GM12878 (cell line): ENCODE measurements at regions not wholly inside any gene's neighbourhood (a gene's known extent, or its start where the extent isn't known, plus 50 kb on each side); places are given as distances from the start of the nearest gene placed in this dataset.

Experiments
- ATAC-seq: fragments of 200-7000 bp; cut with Tn5 transposase; 3 replicates; pipeline ENCODE4 v1.9.1; 2020; ENCODE audit warnings: mild to moderate bottlenecking, moderate library complexity
- BruUV-seq: library from RNA; stranded (reverse); fragments of 400-500 nt; replicated peaks from 2 replicates; lab custom pipeline; 2021; lab: Mats Ljungman, UMichigan
- CTCF ChIA-PET: fragments of 300-600 bp; sonication (Branson Sonifier 250); formaldehyde crosslinking; extraction: SDS; loops from one replicate; lab custom pipeline; 2021; ENCODE audit warnings: inconsistent platforms; lab: Yijun Ruan, JAX
- POLR2A ChIA-PET: fragments of 350-600 bp; formaldehyde crosslinking; extraction: SDS; loops from one replicate; lab custom pipeline; 2021; ENCODE audit warnings: inconsistent platforms; lab: Charles Lee
- RAD21 ChIA-PET: fragments of 300-600 bp; sonication (Branson Sonifier 250); formaldehyde crosslinking; loops from one replicate; lab custom pipeline; 2023; ENCODE audit warnings: antibody characterized with exemption; ENCODE audit not compliant: unreplicated experiment; lab: Charles Lee
- SMC1A ChIA-PET: fragments of 300-600 bp; sonication (Branson Sonifier 250); formaldehyde crosslinking; loops from one replicate; lab custom pipeline; 2023; ENCODE audit not compliant: unreplicated experiment, uncharacterized antibody; lab: Charles Lee
- DNase-seq: peaks from one replicate; pipeline ENCODE4 v3.0.0-alpha.2; 2011; ENCODE audit warnings: low read depth, low spot score
- FAIRE-seq: peaks from 3 replicates; lab custom pipeline; 2011; peaks lifted over from hg19 to GRCh38; lab: Jason Lieb, UNC
- H2AFZ ChIP-seq: 2 replicates; pipeline ENCODE4 v1.6.0; 2011; ENCODE audit warnings: low read depth, low read length, control low read depth; ENCODE audit not compliant: control insufficient read depth
- H3K27ac ChIP-seq: 2 replicates; pipeline ENCODE4 v1.5.1; 2011; ENCODE audit warnings: control low read depth; ENCODE audit not compliant: control insufficient read depth, insufficient read depth
- H3K27me3 ChIP-seq, 2 experiments: replicated peaks in 1 of 2; 2 replicates each; pipeline versions ENCODE4 v1.6.0 to v1.6.1; 2011; ENCODE audit warnings: low read length in 1 of 2; ENCODE audit not compliant: control insufficient read depth in 2 of 2, insufficient read depth in 2 of 2
- H3K36me3 ChIP-seq, 2 experiments: 2 replicates each; pipeline ENCODE4 v1.5.1; 2011; ENCODE audit warnings: low read length in 1 of 2; ENCODE audit not compliant: control insufficient read depth in 2 of 2, insufficient read depth in 2 of 2
- H3K4me1 ChIP-seq: 2 replicates; pipeline ENCODE4 v1.6.1; 2011; ENCODE audit warnings: mild to moderate bottlenecking, low read length, moderate library complexity, mixed read lengths; ENCODE audit not compliant: control insufficient read depth, insufficient read depth
- H3K4me2 ChIP-seq: 2 replicates; pipeline ENCODE4 v1.6.0; 2011; ENCODE audit warnings: control low read depth; ENCODE audit not compliant: control insufficient read depth, insufficient read depth
- H3K4me3 ChIP-seq: fragments of 200-600 bp; sonication (generic); 2 replicates; pipeline ENCODE4 v1.5.1; 2016
- H3K79me2 ChIP-seq: 2 replicates; pipeline ENCODE4 v1.6.0; 2011; ENCODE audit warnings: low read length; ENCODE audit not compliant: control insufficient read depth, insufficient read depth
- H3K9ac ChIP-seq: 2 replicates; pipeline ENCODE4 v1.8.0; 2011; ENCODE audit warnings: low read length, control low read depth, mixed read lengths; ENCODE audit not compliant: control insufficient read depth, insufficient read depth
- H3K9me3 ChIP-seq: replicated peaks from 3 replicates; pipeline ENCODE4 v1.5.1; 2011; ENCODE audit warnings: mild to moderate bottlenecking, low read length; ENCODE audit not compliant: control insufficient read depth, insufficient read depth
- H4K20me1 ChIP-seq: 2 replicates; pipeline ENCODE4 v1.6.0; 2011; ENCODE audit not compliant: control insufficient read depth, insufficient read depth
- BCL11A ChIP-seq: IDR thresholded peaks from 2 replicates; pipeline ENCODE4 v1.6.1; 2011; ENCODE audit warnings: low read depth, low read length
- BRCA1 ChIP-seq: IDR thresholded peaks from 2 replicates; pipeline ENCODE4 v1.6.1; 2011; ENCODE audit warnings: low read depth, low read length, improper control_type of control experiment
- CTCF ChIP-seq, 3 experiments: IDR thresholded peaks in 2 of 3; conservative IDR thresholded peaks in 1 of 3; 2 replicates each; pipeline ENCODE4 v1.5.1; 2011; ENCODE audit warnings: low read depth in 3 of 3, low read length in 3 of 3, mild to moderate bottlenecking in 3 of 3, control low read depth in 2 of 3, moderate library complexity in 2 of 3, inconsistent platforms in 1 of 3, mixed read lengths in 1 of 3; ENCODE audit not compliant: control insufficient read depth in 2 of 3, insufficient read depth in 1 of 3; ENCODE audit errors: extremely low read depth in 1 of 3
- HDGF ChIP-seq: fragments of 450-650 bp; IDR thresholded peaks from 2 replicates; pipeline ENCODE4 v1.6.1; 2016; ENCODE audit warnings: antibody characterized with exemption
- KAT2A ChIP-seq: conservative IDR thresholded peaks from 2 replicates; pipeline ENCODE4 v1.6.1; 2011; ENCODE audit warnings: low read depth, low read length; ENCODE audit not compliant: control insufficient read depth
- NR2F1 ChIP-seq: fragments of 450-650 bp; conservative IDR thresholded peaks from 2 replicates; pipeline ENCODE4 v1.6.1; 2017; ENCODE audit warnings: mild to moderate bottlenecking
- PBX3 ChIP-seq: IDR thresholded peaks from 2 replicates; pipeline ENCODE4 v1.6.1; 2011; ENCODE audit warnings: mild to moderate bottlenecking, low read depth, low read length, moderate library complexity; ENCODE audit not compliant: insufficient replicate concordance
- RELA ChIP-seq: fragments of 450-650 bp; IDR thresholded peaks from 2 replicates; pipeline ENCODE4 v1.8.0; 2014; ENCODE audit warnings: borderline replicate concordance; ENCODE audit not compliant: partially characterized antibody
- TAF1 ChIP-seq: IDR thresholded peaks from 2 replicates; pipeline ENCODE4 v1.6.1; 2011; ENCODE audit warnings: mild to moderate bottlenecking, low read depth, low read length, borderline replicate concordance
- YY1 ChIP-seq: IDR thresholded peaks from 2 replicates; pipeline ENCODE4 v1.6.1; 2011; ENCODE audit warnings: low read depth, mild to moderate bottlenecking, low read length
- ZNF274 ChIP-seq: IDR thresholded peaks from one replicate; pipeline ENCODE4 v1.8.0; 2011; ENCODE audit not compliant: insufficient read length, insufficient read depth
- WGBS: methylation state at CpG from one replicate; pipeline ENCODE4 v1.1.6; 2016; ENCODE audit warnings: low lambda C conversion rate; ENCODE audit not compliant: insufficient replicate concordance, insufficient coverage; ENCODE audit errors: missing lambda C conversion rate; 5-methylcytosine and 5-hydroxymethylcytosine counted together
- in situ Hi-C: fragments of 300-500 bp; cut with MboI; formaldehyde crosslinking; loops from 9 replicates; pipeline ENCODE4 v1.14.3; 2018; ENCODE audit warnings: mixed read lengths
- intact Hi-C: fragments of 100-400 bp; cut with micrococcal nuclease; formaldehyde crosslinking; loops from one replicate; pipeline ENCODE4 v1.14.2; 2022; ENCODE audit not compliant: unreplicated experiment
- TF ChIP-seq, protein P1 (sequence below): fragments of 450-650 bp; IDR thresholded peaks from 2 replicates; pipeline ENCODE4 v1.6.1; 2017; ENCODE audit warnings: mild to moderate bottlenecking, low read depth, inconsistent platforms; ENCODE audit not compliant: poor library complexity, severe bottlenecking

GRCh38 chr5:163350083-163350482 lies 87.3 kb upstream of the CCNG1 start:
- no peaks in the 10 kb centered on the region for H3K36me3 ChIP-seq
- ChIA-PET CTCF (interaction anchor here (1.0 to 1.1 kb wide), 2 partner anchors 9 to 59 kb away, joined by 3 to 5 read pairs; no protein-coding TSS in a partner anchor), POLR2A (no interaction called here), SMC1A (interaction anchor here (0.6 to 1.0 kb wide), 2 partner anchors 33 to 59 kb away, joined by 3 to 5 read pairs; no protein-coding TSS in a partner anchor), RAD21 (interaction anchor here (3.4 kb wide), 1 partner anchor 59 kb away, joined by 27 read pairs; no protein-coding TSS in a partner anchor)
- no peak overlapping the region for H3K27ac ChIP-seq
- no peak overlapping the region for H2AFZ ChIP-seq
- no peaks in the 10 kb centered on the region for H3K79me2 ChIP-seq
- ATAC-seq (peak; percentile 53), DNase-seq (no peak), FAIRE-seq (no peak)
- no peak overlapping the region for H3K4me3 ChIP-seq
- no peaks in the 10 kb centered on the region for H3K27me3 ChIP-seq
- no peak overlapping the region for H3K4me2 ChIP-seq
- no peaks in the 10 kb centered on the region for H4K20me1 ChIP-seq
- WGBS, result 4% methylated on average over 2 of the region's 2 CpGs
- peaks cover 7% of the 10 kb centered on the region for H3K4me1 ChIP-seq
- in situ Hi-C loops, result no loop called here
- no TSS peak for BruUV-seq
- no peak overlapping the region for H3K9ac ChIP-seq
- H3K9me3 ChIP-seq, result no peaks in the 10 kb centered on the region
- TF ChIP-seq ZNF274 (no peak), CTCF (IDR thresholded peaks at IDR 0.05 in 2 of 3, conservative IDR thresholded peaks at IDR 0.05 in 1 of 3; ENCODE audit: control insufficient read depth in 2 of 3, extremely low read depth in 1 of 3, insufficient read depth in 1 of 3, low read depth in 3 of 3, low read length in 3 of 3) (0 out of 6 replicates have a peak, but pooled peaks of 2 of the 3 experiments have one; percentile 9 to 20)
- TF ChIP-seq, all 136 proteins: peak for 1
- intact Hi-C loops, result no loop called here

DNA sequence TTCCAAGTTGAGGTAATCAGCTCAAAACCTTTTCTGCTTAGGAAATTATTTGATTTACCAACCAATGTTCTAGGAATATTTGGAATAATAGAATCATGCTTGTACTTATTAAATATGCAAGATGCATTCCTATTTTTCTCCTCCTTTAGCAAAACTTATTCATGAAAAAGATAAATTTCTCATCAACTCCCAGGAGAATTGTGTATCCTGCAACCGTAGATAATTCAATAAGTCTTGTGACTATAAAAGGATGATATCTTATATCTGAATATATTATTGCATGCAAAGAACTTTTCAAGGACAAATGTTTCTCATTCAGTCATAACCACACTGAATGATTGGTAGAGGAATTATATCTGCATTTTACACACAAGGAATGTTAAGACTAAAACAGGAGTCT lies 84.9 kb upstream of the CCNG1 start:
- H3K4me2 ChIP-seq, result no peak overlapping the region
- no peak for FAIRE-seq
- no peak overlapping the region for H3K27ac ChIP-seq
- no TSS peak for BruUV-seq
- peaks cover 10% of the 10 kb centered on the region for H3K4me1 ChIP-seq
- ChIA-PET CTCF (interaction anchor here (1.3 kb wide), 1 partner anchor 56 kb away, joined by 6 read pairs; no protein-coding TSS in a partner anchor), POLR2A (no interaction called here), RAD21 (interaction anchor here (0.7 kb wide), 1 partner anchor 56 kb away, joined by 3 read pairs; no protein-coding TSS in a partner anchor), SMC1A (interaction anchor here (0.6 to 0.7 kb wide), 2 partner anchors 668 to 1603 kb away, joined by 3 to 4 read pairs; no protein-coding TSS in a partner anchor)
- H3K79me2 ChIP-seq, result no peaks in the 10 kb centered on the region
- no peaks in the 10 kb centered on the region for H4K20me1 ChIP-seq
- ATAC-seq, result no peak
- no peaks in the 10 kb centered on the region; the same call in 2 of the 3 replicates for H3K9me3 ChIP-seq
- no peak overlapping the region for H3K9ac ChIP-seq
- no peaks in the 10 kb centered on the region for H3K27me3 ChIP-seq
- H3K36me3 ChIP-seq, result no peaks in the 10 kb centered on the region
- no peak overlapping the region for H3K4me3 ChIP-seq
- DNase-seq, result no peak
- 0% methylated on average over 1 of the region's 1 CpG for WGBS
- in situ Hi-C loops (no loop called here), intact Hi-C loops (no loop called here)
- H2AFZ ChIP-seq, result no peak overlapping the region
- TF ChIP-seq BCL11A (no peak), RELA (no peak), TAF1 (no peak), PBX3 (no peak), NR2F1 (no peak), HDGF (no peak), BRCA1 (no peak), YY1 (no peak), KAT2A (no peak)
- TF ChIP-seq, protein P1, sequence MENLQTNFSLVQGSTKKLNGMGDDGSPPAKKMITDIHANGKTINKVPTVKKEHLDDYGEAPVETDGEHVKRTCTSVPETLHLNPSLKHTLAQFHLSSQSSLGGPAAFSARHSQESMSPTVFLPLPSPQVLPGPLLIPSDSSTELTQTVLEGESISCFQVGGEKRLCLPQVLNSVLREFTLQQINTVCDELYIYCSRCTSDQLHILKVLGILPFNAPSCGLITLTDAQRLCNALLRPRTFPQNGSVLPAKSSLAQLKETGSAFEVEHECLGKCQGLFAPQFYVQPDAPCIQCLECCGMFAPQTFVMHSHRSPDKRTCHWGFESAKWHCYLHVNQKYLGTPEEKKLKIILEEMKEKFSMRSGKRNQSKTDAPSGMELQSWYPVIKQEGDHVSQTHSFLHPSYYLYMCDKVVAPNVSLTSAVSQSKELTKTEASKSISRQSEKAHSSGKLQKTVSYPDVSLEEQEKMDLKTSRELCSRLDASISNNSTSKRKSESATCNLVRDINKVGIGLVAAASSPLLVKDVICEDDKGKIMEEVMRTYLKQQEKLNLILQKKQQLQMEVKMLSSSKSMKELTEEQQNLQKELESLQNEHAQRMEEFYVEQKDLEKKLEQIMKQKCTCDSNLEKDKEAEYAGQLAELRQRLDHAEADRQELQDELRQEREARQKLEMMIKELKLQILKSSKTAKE, result no peak
